CD4-positive, CD25-positive, alpha-beta regulatory T cell (primary cell): ENCODE measurements at regions not wholly inside any gene's neighbourhood (a gene's known extent, or its start where the extent isn't known, plus 50 kb on each side); places are given as distances from the start of the nearest gene placed in this dataset.
"Not testable (repeated sequence)": the region's sequence is repeated elsewhere in the genome, so short reads cannot be mapped to it uniquely, and the experiment has no call there.

Source experiments
- ATAC-seq, 2 donors: fragments of 150-1000 bp; cut with Tn5 transposase; one replicate each; pipeline ENCODE4 v1.10.0; 2021; ENCODE audit warnings: low read depth in 2 of 2, moderate number of reproducible peaks in 2 of 2, moderate library complexity in 1 of 2
- DNase-seq, 3 donors: peaks; one replicate each; pipeline versions ENCODE4 v3.0.0 to v3.0.0-alpha.2; 2012 to 2022; ENCODE audit warnings: mixed read lengths in 1 of 3
- H3K27ac ChIP-seq: one replicate; pipeline ENCODE4 v1.7.0; 2013; ENCODE audit warnings: mild to moderate bottlenecking, low read length; ENCODE audit not compliant: insufficient read depth, poor library complexity, severe bottlenecking
- H3K27me3 ChIP-seq: one replicate; pipeline ENCODE4 v1.7.0; 2013; ENCODE audit warnings: low read length; ENCODE audit not compliant: control insufficient read depth, insufficient read depth
- H3K36me3 ChIP-seq: one replicate; pipeline ENCODE4 v1.7.0; 2013; ENCODE audit warnings: mild to moderate bottlenecking, low read length, moderate library complexity; ENCODE audit not compliant: control insufficient read depth, insufficient read depth
- H3K4me1 ChIP-seq: 2 replicates; pipeline ENCODE4 v1.7.0; 2013; ENCODE audit warnings: mild to moderate bottlenecking, low read length; ENCODE audit not compliant: insufficient read depth, control insufficient read depth, poor library complexity, severe bottlenecking
- H3K4me3 ChIP-seq: one replicate; pipeline ENCODE4 v1.7.0; 2013; ENCODE audit warnings: low read depth, mild to moderate bottlenecking, low read length, moderate library complexity
- H3K9me3 ChIP-seq, 2 experiments: 1 replicate in 1 of 2; 2 replicates in 1 of 2; pipeline ENCODE4 v1.7.0; 2013; ENCODE audit warnings: low read length in 2 of 2, mild to moderate bottlenecking in 1 of 2, moderate library complexity in 1 of 2; ENCODE audit not compliant: control insufficient read depth in 2 of 2
- H3K27ac Mint-ChIP-seq, 3 donors: one replicate each; pipeline ENCODE4 v1.8.0; 2020 to 2022; ENCODE audit warnings: mild to moderate bottlenecking in 3 of 3, mixed read lengths in 3 of 3, moderate library complexity in 2 of 3
- H3K27me3 Mint-ChIP-seq: one replicate; pipeline ENCODE4 v1.8.0; 2022; ENCODE audit warnings: mild to moderate bottlenecking, mixed read lengths
- H3K36me3 Mint-ChIP-seq: one replicate; pipeline ENCODE4 v1.8.0; 2020; ENCODE audit warnings: mixed read lengths
- H3K4me1 Mint-ChIP-seq, 4 donors: one replicate each; pipeline ENCODE4 v1.8.0; 2020 to 2022; ENCODE audit warnings: mixed read lengths in 4 of 4, mild to moderate bottlenecking in 1 of 4
- H3K4me3 Mint-ChIP-seq, 4 donors: one replicate each; pipeline ENCODE4 v1.8.0; 2020 to 2022; ENCODE audit warnings: mild to moderate bottlenecking in 4 of 4, mixed read lengths in 4 of 4, moderate library complexity in 3 of 4
- H3K9me3 Mint-ChIP-seq, 7 donors: one replicate each; pipeline ENCODE4 v1.8.0; 2020 to 2022; ENCODE audit warnings: mixed read lengths in 7 of 7, mild to moderate bottlenecking in 3 of 7, moderate library complexity in 2 of 7

GRCh38 chr13:64480211-64480610, 2749.9 kb downstream of the PCDH9 start:
- H3K36me3 ChIP-seq: no peaks in the 10 kb centered on the region
- Mint-ChIP-seq H3K27me3 (no peaks in the 10 kb centered on the region), H3K9me3 (peaks cover 2 to 51% (median 8%) of the 10 kb centered on the region in 7 donors), H3K27ac (no peak overlapping the region), H3K4me1 (no peaks in the 10 kb centered on the region), H3K36me3 (no peaks in the 10 kb centered on the region), H3K4me3 (no peak overlapping the region)
- no peaks in the 10 kb centered on the region for H3K27me3 ChIP-seq
- no peak for ATAC-seq
- no peaks in the 10 kb centered on the region for H3K9me3 ChIP-seq
- H3K27ac ChIP-seq: no peak overlapping the region
- no peak overlapping the region for H3K4me3 ChIP-seq
- no peak for DNase-seq
- H3K4me1 ChIP-seq: no peaks in the 10 kb centered on the region

DNA sequence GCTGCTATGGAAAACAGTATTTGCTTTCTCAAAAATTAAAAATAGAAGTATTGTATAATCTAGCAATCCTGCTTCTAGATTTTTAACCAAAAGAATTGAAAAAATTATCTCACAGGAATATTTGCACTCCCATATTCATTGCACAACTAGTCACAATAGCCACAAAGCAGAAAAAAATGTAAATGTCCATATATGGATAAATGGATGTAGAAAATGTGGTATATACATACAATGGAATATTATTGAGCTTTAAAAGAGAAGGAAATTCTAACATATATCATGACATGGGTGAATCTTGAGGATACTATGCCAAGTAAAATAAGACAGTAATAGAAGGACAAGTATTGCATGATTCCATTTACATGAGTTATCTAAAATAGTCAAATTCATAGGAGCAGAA, 2753.0 kb downstream of the PCDH9 start:
- Histone ChIP-seq H3K27me3 (no peaks in the 10 kb centered on the region), H3K27ac (no peak overlapping the region), H3K4me1 (no peaks in the 10 kb centered on the region), H3K9me3 (no peaks in the 10 kb centered on the region), H3K4me3 (no peak overlapping the region), H3K36me3 (no peaks in the 10 kb centered on the region)
- no peak overlapping the region for H3K4me3 Mint-ChIP-seq
- DNase-seq (no peak), ATAC-seq (no peak)
- peaks cover 0 to 46% (median 5%) of the 10 kb centered on the region in 7 donors for H3K9me3 Mint-ChIP-seq
- H3K36me3 Mint-ChIP-seq: no peaks in the 10 kb centered on the region
- H3K27ac Mint-ChIP-seq: no peak overlapping the region
- H3K4me1 Mint-ChIP-seq: no peaks in the 10 kb centered on the region
- no peaks in the 10 kb centered on the region for H3K27me3 Mint-ChIP-seq

DNA sequence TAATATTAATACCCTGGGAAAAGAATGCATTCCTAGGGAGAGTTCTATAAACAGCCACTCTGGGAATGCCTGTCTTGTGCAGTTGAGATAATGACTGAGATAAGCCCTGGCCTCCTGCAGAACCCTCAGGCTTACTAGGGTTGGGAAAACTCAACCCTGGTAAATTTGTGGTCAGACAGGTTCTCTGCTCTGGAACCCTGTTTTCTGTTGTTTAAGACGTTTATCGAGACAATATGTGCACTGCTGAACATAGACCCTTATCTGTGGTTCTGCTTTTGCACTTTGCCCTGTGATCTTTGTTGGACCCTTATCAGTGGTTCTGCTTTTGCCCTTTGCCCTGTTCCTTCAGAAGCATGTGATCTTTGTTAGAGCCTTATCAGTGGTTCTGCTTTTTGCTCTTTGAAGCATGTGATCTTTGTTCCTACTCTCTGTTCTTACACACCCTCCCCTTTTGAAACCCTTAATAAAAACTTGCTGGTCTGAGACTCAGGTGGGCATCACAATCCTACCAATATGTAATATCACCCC, 2754.0 kb downstream of the PCDH9 start:
- peaks cover 0 to 37% (median 3%) of the 10 kb centered on the region in 7 donors for H3K9me3 Mint-ChIP-seq
- H3K27ac ChIP-seq, H3K27me3 Mint-ChIP-seq, H3K9me3 ChIP-seq, DNase-seq, H3K4me3 ChIP-seq, H3K4me1 Mint-ChIP-seq, H3K36me3 ChIP-seq, H3K27me3 ChIP-seq, H3K4me1 ChIP-seq, H3K27ac Mint-ChIP-seq, H3K4me3 Mint-ChIP-seq, ATAC-seq, H3K36me3 Mint-ChIP-seq: not testable (repeated sequence)

DNA sequence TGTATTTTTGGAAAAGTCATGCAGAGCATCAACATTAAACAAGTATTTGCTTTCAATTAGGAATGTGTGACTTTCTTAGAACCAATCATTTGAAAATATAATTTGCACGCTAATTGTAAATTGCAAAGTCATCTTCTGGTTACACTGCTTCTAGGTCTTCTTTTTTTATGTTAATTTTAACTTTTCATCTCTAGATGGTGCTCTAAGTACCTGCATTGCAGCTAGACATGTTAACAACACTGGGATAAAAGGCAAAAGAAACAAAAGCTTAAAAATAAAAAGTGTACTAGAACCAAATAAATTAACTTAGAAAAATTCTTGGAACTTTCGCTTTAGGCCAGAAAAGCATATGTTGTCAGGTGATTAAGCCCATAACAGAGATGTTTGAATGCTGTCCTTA, 2758.2 kb downstream of the PCDH9 start:
- Mint-ChIP-seq H3K9me3 (peaks cover 0 to 25% (median 2%) of the 10 kb centered on the region in 7 donors), H3K36me3 (no peaks in the 10 kb centered on the region), H3K4me3 (no peak overlapping the region), H3K27me3 (peaks cover 5% of the 10 kb centered on the region), H3K4me1 (no peaks in the 10 kb centered on the region), H3K27ac (no peak overlapping the region)
- DNase-seq (no peak), ATAC-seq (no peak)
- Histone ChIP-seq H3K36me3 (no peaks in the 10 kb centered on the region), H3K27ac (no peak overlapping the region), H3K27me3 (no peaks in the 10 kb centered on the region), H3K4me1 (no peaks in the 10 kb centered on the region), H3K9me3 (no peaks in the 10 kb centered on the region), H3K4me3 (no peak overlapping the region)

DNA sequence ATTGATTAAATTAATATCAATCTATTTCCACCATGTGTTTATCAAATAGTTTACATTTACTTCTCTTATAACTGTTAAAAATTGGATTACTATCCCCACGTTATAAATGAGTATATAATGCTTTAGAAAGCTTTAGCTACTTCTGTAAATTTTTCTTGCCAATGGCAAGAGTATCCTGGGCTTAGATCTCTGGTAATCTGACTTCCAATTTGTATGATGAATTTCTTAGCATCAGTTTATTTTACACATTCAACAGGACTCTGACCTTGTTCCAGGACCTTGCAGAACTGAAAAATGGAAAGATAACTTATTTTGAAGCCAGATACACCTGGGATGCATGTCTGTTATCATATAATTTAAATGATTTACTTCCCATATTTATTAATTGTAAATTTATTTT, 2759.4 kb downstream of the PCDH9 start:
- no peaks in the 10 kb centered on the region for H3K4me1 Mint-ChIP-seq
- H3K27me3 Mint-ChIP-seq: peaks cover 5% of the 10 kb centered on the region
- Histone ChIP-seq H3K27me3 (no peaks in the 10 kb centered on the region), H3K27ac (no peak overlapping the region), H3K36me3 (no peaks in the 10 kb centered on the region), H3K9me3 (peaks cover 0 to 5% of the 10 kb centered on the region in 2 experiments), H3K4me1 (no peaks in the 10 kb centered on the region), H3K4me3 (no peak overlapping the region)
- peaks cover 0 to 26% (median 3%) of the 10 kb centered on the region in 7 donors for H3K9me3 Mint-ChIP-seq
- no peak overlapping the region for H3K27ac Mint-ChIP-seq
- DNase-seq: no peak
- no peaks in the 10 kb centered on the region for H3K36me3 Mint-ChIP-seq
- ATAC-seq: no peak
- H3K4me3 Mint-ChIP-seq: no peak overlapping the region

DNA sequence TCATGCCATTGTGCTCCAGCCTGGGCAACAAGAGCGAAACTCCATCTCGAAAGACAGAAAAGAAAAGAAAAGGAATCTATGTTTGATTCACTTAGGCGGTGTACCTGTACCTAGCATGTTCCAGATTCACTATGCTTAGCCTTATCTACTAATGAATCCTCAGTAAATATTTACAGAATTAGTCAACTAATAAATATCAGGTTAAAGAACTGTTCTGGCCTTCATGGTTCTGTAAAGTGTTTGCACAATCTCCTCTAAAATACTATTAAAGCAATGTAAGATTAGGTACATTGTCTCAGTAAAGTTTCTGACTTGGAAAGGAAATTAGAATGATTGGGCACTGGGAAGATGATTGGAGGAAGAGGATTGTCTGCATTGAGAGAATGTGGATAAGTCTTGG, 2770.4 kb downstream of the PCDH9 start:
- no peak overlapping the region for H3K27ac ChIP-seq
- no peaks in the 10 kb centered on the region for H3K36me3 Mint-ChIP-seq
- H3K4me3 Mint-ChIP-seq: no peak overlapping the region
- H3K27me3 Mint-ChIP-seq: no peaks in the 10 kb centered on the region
- H3K4me3 ChIP-seq: no peak overlapping the region
- no peaks in the 10 kb centered on the region for H3K27me3 ChIP-seq
- peaks cover 0 to 13% (median 4%) of the 10 kb centered on the region in 7 donors for H3K9me3 Mint-ChIP-seq
- no peaks in the 10 kb centered on the region for H3K4me1 Mint-ChIP-seq
- H3K27ac Mint-ChIP-seq: no peak overlapping the region
- no peaks in the 10 kb centered on the region for H3K4me1 ChIP-seq
- no peak for DNase-seq
- no peaks in the 10 kb centered on the region for H3K36me3 ChIP-seq
- ATAC-seq: no peak
- H3K9me3 ChIP-seq: peaks cover 0 to 9% of the 10 kb centered on the region in 2 experiments

- Mint-ChIP-seq H3K4me3 (no peak overlapping the region), H3K4me1 (no peaks in the 10 kb centered on the region), H3K9me3 (peaks cover 0 to 20% (median 4%) of the 10 kb centered on the region in 7 donors), H3K27me3 (no peaks in the 10 kb centered on the region), H3K36me3 (no peaks in the 10 kb centered on the region), H3K27ac (no peak overlapping the region)
- H3K36me3 ChIP-seq: no peaks in the 10 kb centered on the region
- H3K27ac ChIP-seq: no peak overlapping the region
- H3K9me3 ChIP-seq: peaks cover 0 to 9% of the 10 kb centered on the region in 2 experiments
- H3K4me3 ChIP-seq: no peak overlapping the region
- H3K4me1 ChIP-seq: no peaks in the 10 kb centered on the region
- no peaks in the 10 kb centered on the region for H3K27me3 ChIP-seq
- no peak for DNase-seq
- no peak for ATAC-seq
Measured at GRCh38 chr13:64457976-64458375, 2772.2 kb downstream of the PCDH9 start.

DNA sequence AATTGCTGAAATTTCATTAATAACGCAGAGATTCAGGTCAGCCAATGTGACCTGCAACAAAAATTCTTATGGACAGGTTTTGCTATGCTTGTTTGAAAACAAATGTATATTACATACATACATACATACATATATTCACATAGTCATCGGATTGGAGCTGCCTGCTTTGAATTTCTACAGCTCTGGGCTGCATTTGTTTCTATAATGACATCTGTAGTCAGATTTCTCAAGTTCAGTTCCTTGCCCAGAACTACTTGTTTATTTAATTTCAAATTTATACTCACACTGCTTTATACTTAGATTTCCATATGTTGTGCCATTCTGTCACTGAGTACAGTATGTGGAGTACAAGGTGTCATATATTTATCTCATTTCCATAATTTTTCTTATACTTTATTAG, 2775.0 kb downstream of the PCDH9 start:
- H3K36me3 ChIP-seq: no peaks in the 10 kb centered on the region
- no peak overlapping the region for H3K27ac ChIP-seq
- no peak overlapping the region for H3K27ac Mint-ChIP-seq
- no peak for DNase-seq
- no peak overlapping the region for H3K4me3 ChIP-seq
- no peaks in the 10 kb centered on the region for H3K27me3 ChIP-seq
- H3K4me1 Mint-ChIP-seq: no peaks in the 10 kb centered on the region
- no peaks in the 10 kb centered on the region for H3K27me3 Mint-ChIP-seq
- H3K4me3 Mint-ChIP-seq: no peak overlapping the region
- H3K9me3 Mint-ChIP-seq: peaks cover 0 to 25% (median 5%) of the 10 kb centered on the region in 7 donors
- no peak for ATAC-seq
- H3K4me1 ChIP-seq: no peaks in the 10 kb centered on the region
- H3K9me3 ChIP-seq: peaks cover 0 to 3% of the 10 kb centered on the region in 2 experiments
- H3K36me3 Mint-ChIP-seq: no peaks in the 10 kb centered on the region
